ENCODE measurements at regions not wholly inside any gene's neighbourhood (a gene's known extent, or its start where the extent isn't known, plus 50 kb on each side); places are given as distances from the start of the nearest gene placed in this dataset.

GRCh38 chr13:90908792-90909191, 438.7 kb upstream of the MIR17HG start:
- ATAC-seq (ENCODE audit: low read depth), result no peak
- POLR2A ChIA-PET, result no interaction called here
- H3K4me3 Mint-ChIP-seq, result no peak overlapping the region

GRCh38 chr13:90910018-90910639, 437.4 kb upstream of the MIR17HG start:
- CTCF ChIA-PET, result no interaction called here
- Mint-ChIP-seq H3K36me3 (ENCODE audit: low read depth) (no peaks in the 10 kb centered on the region), H3K27ac (no peak overlapping the region), H3K4me3 (no peak overlapping the region), H3K9me3 (peaks cover 19% of the 10 kb centered on the region), H3K27me3 (no peaks in the 10 kb centered on the region), H3K4me1 (no peaks in the 10 kb centered on the region)
- ATAC-seq (ENCODE audit: low read depth) (no peak), DNase-seq (no peak)
- TF ChIP-seq, protein P1, sequence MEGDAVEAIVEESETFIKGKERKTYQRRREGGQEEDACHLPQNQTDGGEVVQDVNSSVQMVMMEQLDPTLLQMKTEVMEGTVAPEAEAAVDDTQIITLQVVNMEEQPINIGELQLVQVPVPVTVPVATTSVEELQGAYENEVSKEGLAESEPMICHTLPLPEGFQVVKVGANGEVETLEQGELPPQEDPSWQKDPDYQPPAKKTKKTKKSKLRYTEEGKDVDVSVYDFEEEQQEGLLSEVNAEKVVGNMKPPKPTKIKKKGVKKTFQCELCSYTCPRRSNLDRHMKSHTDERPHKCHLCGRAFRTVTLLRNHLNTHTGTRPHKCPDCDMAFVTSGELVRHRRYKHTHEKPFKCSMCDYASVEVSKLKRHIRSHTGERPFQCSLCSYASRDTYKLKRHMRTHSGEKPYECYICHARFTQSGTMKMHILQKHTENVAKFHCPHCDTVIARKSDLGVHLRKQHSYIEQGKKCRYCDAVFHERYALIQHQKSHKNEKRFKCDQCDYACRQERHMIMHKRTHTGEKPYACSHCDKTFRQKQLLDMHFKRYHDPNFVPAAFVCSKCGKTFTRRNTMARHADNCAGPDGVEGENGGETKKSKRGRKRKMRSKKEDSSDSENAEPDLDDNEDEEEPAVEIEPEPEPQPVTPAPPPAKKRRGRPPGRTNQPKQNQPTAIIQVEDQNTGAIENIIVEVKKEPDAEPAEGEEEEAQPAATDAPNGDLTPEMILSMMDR (IDR thresholded peaks at IDR 0.05), result no peak
- intact Hi-C loops (cut with micrococcal nuclease), result no loop called here
- POLR2A ChIA-PET, result no interaction called here

More at GRCh38 chr13:90908792-90909191, 438.7 kb upstream of the MIR17HG start:
- no peaks in the 10 kb centered on the region for H3K36me3 Mint-ChIP-seq (ENCODE audit: low read depth)
- H3K27ac Mint-ChIP-seq, result no peak overlapping the region
- H3K9me3 Mint-ChIP-seq, result peaks cover 22% of the 10 kb centered on the region
- intact Hi-C loops (cut with micrococcal nuclease), result no loop called here
- DNase-seq, result no peak
- no peaks in the 10 kb centered on the region for H3K4me1 Mint-ChIP-seq
- CTCF ChIA-PET, result no interaction called here
- TF ChIP-seq, protein P1 (IDR thresholded peaks at IDR 0.05), result no peak
- H3K27me3 Mint-ChIP-seq, result no peaks in the 10 kb centered on the region

DNA sequence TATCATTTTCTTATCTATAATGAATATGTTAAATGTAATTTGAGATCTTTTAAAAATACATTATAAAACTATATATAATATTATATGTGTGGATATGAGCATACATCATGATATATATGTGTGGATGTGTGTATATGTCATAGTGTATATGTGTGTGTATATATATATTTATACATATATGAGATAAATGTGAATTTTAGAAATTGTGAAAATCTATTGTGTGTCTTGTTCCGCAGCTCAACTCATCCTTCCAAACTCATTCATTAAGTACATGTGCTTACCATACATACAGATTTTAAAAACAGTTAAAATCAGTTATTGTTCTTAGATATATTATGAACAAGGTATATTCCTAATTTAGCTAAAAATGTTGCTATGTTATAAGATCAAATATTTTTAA, 435.2 kb upstream of the MIR17HG start:
- H3K36me3 Mint-ChIP-seq (ENCODE audit: low read depth), result no peaks in the 10 kb centered on the region
- no peak for DNase-seq
- no peak overlapping the region for H3K27ac Mint-ChIP-seq
- no peak overlapping the region for H3K4me3 Mint-ChIP-seq
- ChIA-PET POLR2A (no interaction called here), CTCF (no interaction called here)
- H3K4me1 Mint-ChIP-seq, result no peaks in the 10 kb centered on the region
- TF ChIP-seq, protein P1 (IDR thresholded peaks at IDR 0.05), result no peak
- ATAC-seq (ENCODE audit: low read depth), result no peak
- H3K27me3 Mint-ChIP-seq, result no peaks in the 10 kb centered on the region
- intact Hi-C loops (cut with micrococcal nuclease), result no loop called here
- peaks cover 14% of the 10 kb centered on the region for H3K9me3 Mint-ChIP-seq

DNA sequence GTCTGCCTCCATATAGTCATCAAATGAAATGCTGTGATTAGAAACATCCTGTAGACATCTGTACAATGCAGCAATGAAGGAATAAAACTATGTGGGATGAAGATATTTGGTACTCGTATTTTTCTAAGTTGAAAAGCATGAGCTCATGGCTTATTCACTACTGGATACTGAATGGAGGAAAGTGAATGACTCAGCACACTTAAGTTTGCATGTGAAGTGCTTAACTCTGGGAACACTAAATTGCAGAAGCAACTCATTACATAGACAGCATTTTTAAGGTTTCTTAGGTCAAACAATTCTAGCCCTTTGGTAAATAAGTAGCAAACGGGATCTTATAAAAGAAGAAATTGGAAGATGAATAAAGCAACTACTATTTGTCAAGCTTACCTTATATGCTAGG, 429.0 kb upstream of the MIR17HG start:
- H3K27me3 Mint-ChIP-seq, result no peaks in the 10 kb centered on the region
- DNase-seq, result no peak
- H3K9me3 Mint-ChIP-seq, result peaks cover 12% of the 10 kb centered on the region
- no peak overlapping the region for H3K27ac Mint-ChIP-seq
- CTCF ChIA-PET, result no interaction called here
- no peaks in the 10 kb centered on the region for H3K4me1 Mint-ChIP-seq
- ATAC-seq (ENCODE audit: low read depth), result no peak
- TF ChIP-seq, protein P1 (IDR thresholded peaks at IDR 0.05), result no peak
- no peak overlapping the region for H3K4me3 Mint-ChIP-seq
- intact Hi-C loops (cut with micrococcal nuclease), result no loop called here
- H3K36me3 Mint-ChIP-seq (ENCODE audit: low read depth), result no peaks in the 10 kb centered on the region
- POLR2A ChIA-PET, result no interaction called here

DNA sequence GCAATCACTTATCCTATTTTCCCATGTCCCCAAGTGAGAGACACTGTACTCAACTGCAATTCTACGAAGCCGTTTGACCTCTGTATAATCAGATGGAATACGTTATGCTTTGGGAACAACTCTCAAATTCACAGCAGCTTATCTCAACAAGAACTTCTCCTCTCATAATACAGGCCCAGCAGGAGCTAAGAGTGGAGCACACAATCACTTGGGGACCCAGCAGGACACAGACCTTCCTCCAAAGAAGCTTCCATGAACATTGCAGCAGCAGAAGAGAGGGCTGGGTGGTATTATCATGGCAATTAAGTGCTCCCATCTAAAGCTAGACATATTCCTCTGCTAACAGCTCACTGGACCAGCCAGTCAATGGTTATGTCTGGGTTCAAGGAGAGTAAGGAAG, 428.3 kb upstream of the MIR17HG start:
- ChIA-PET POLR2A (no interaction called here), CTCF (no interaction called here)
- Mint-ChIP-seq H3K27me3 (no peaks in the 10 kb centered on the region), H3K4me3 (no peak overlapping the region), H3K36me3 (ENCODE audit: low read depth) (no peaks in the 10 kb centered on the region), H3K27ac (no peak overlapping the region), H3K4me1 (no peaks in the 10 kb centered on the region), H3K9me3 (peaks cover 12% of the 10 kb centered on the region)
- intact Hi-C loops (cut with micrococcal nuclease), result no loop called here
- DNase-seq (no peak), ATAC-seq (ENCODE audit: low read depth) (no peak)
- TF ChIP-seq, protein P1 (IDR thresholded peaks at IDR 0.05), result no peak
